ENCODE measurements at regions not wholly inside any gene's neighbourhood (a gene's known extent, or its start where the extent isn't known, plus 50 kb on each side); places are given as distances from the start of the nearest gene placed in this dataset.

DNA sequence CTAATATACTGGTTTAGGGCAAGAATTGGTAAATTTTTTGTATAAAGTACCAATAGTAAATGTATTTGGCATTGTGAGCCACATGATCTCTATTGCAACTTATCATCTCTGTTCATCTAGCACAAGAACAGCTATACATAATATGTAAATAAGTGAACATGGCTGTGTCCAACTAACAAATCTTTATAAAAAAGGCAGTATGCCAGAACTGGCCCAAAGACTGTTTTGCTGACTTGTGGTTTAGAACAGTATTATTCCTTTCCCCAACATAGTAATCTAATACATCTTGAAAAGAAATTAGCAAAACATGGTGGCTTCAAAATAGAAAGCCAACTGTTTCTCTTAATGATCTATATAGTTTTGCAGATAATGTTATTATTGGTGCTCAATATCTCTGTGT, 441.4 kb upstream of the CELF4 start:
- no peak for DNase-seq
- Histone ChIP-seq H3K27me3 (no peaks in the 10 kb centered on the region), H3K4me3 (no peak overlapping the region), H3K4me1 (no peaks in the 10 kb centered on the region), H3K27ac (no peak overlapping the region), H3K36me3 (no peaks in the 10 kb centered on the region), H3K9me3 (no peaks in the 10 kb centered on the region)
- in situ Hi-C loops (cut with MboI; ENCODE audit: low pct_ligation_motif_present in 1 of 4, low pct_unique_long_range_greater_than_20kb in 1 of 4, low sequenced_read_pairs in 3 of 4) (loop anchor here in 1 of 4 donors (10.0 kb wide), 1 partner anchor 58 kb away; no protein-coding TSS in a partner anchor), intact Hi-C loops (cut with DNase I; ENCODE audit: low total_unique reads) (no loop called here)
- TF ChIP-seq POLR2AphosphoS5 (IDR thresholded peaks at IDR 0.05) (no peak), POLR2A (IDR thresholded peaks at IDR 0.05) (no peak), EP300 (IDR thresholded peaks at IDR 0.05; ENCODE audit: low read depth) (no peak), CTCF (IDR thresholded peaks at IDR 0.05) (no peak)

- in situ Hi-C loops (cut with MboI; ENCODE audit: low pct_ligation_motif_present in 1 of 4, low pct_unique_long_range_greater_than_20kb in 1 of 4, low sequenced_read_pairs in 3 of 4) (loop anchor here in 1 of 4 donors (10.0 kb wide), 1 partner anchor 58 kb away; no protein-coding TSS in a partner anchor), intact Hi-C loops (cut with DNase I; ENCODE audit: low total_unique reads) (no loop called here)
- no peak for DNase-seq
- Histone ChIP-seq H3K27me3 (no peaks in the 10 kb centered on the region), H3K9me3 (no peaks in the 10 kb centered on the region), H3K4me3 (no peak overlapping the region), H3K36me3 (no peaks in the 10 kb centered on the region), H3K4me1 (no peaks in the 10 kb centered on the region), H3K27ac (no peak overlapping the region)
- TF ChIP-seq POLR2AphosphoS5 (IDR thresholded peaks at IDR 0.05) (no peak), EP300 (IDR thresholded peaks at IDR 0.05; ENCODE audit: low read depth) (no peak), CTCF (IDR thresholded peaks at IDR 0.05) (no peak), POLR2A (IDR thresholded peaks at IDR 0.05) (no peak)
- WGBS, 2 donors (ENCODE audit: low coverage in 1 of 2): 41 to 44% methylated on average over 2 of the region's 2 CpGs
These were observed 440.9 kb upstream of the CELF4 start for GRCh38 chr18:38006541-38006940.

- H3K4me1 ChIP-seq: no peaks in the 10 kb centered on the region
- no peak for DNase-seq
- no peaks in the 10 kb centered on the region for H3K27me3 ChIP-seq
- intact Hi-C loops (cut with DNase I; ENCODE audit: low total_unique reads): no loop called here
- no peaks in the 10 kb centered on the region for H3K36me3 ChIP-seq
- in situ Hi-C loops (cut with MboI; ENCODE audit: low pct_ligation_motif_present in 1 of 4, low pct_unique_long_range_greater_than_20kb in 1 of 4, low sequenced_read_pairs in 3 of 4): no loop called here
- WGBS, 2 donors (ENCODE audit: low coverage in 1 of 2): 67 to 87% methylated on average over 1 of the region's 1 CpG
- no peak overlapping the region for H3K27ac ChIP-seq
- no peaks in the 10 kb centered on the region for H3K9me3 ChIP-seq
- no peak overlapping the region for H3K4me3 ChIP-seq
- TF ChIP-seq POLR2A (IDR thresholded peaks at IDR 0.05) (no peak), EP300 (IDR thresholded peaks at IDR 0.05; ENCODE audit: low read depth) (no peak), POLR2AphosphoS5 (IDR thresholded peaks at IDR 0.05) (no peak), CTCF (IDR thresholded peaks at IDR 0.05) (no peak)
These were observed 432.1 kb upstream of the CELF4 start for GRCh38 chr18:37997695-37998094.

DNA sequence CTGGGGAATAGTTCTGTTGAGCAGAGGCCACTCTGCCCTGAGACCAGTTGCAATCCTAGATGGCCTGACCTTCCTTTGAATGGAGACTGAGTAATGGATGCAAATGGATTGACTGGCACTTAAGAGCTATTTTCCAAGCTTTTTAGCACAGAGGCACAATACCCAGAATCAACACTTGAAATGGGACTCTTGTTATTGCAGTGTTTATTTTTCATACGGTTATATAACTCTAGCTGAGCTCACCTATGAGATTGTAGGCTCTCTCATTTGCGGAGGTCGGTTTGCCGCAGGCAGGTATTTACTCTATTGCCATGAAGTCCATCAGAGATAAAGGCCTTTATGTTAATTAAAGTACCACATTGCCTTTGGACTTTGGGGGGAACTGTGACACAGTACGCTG, 422.3 kb upstream of the CELF4 start:
- Histone ChIP-seq H3K9me3 (no peaks in the 10 kb centered on the region), H3K27ac (no peak overlapping the region), H3K36me3 (no peaks in the 10 kb centered on the region), H3K4me1 (no peaks in the 10 kb centered on the region), H3K4me3 (no peak overlapping the region), H3K27me3 (no peaks in the 10 kb centered on the region)
- TF ChIP-seq EP300 (IDR thresholded peaks at IDR 0.05; ENCODE audit: low read depth): no peak
- no peak for TF ChIP-seq POLR2AphosphoS5 (IDR thresholded peaks at IDR 0.05)
- no peak for TF ChIP-seq POLR2A (IDR thresholded peaks at IDR 0.05)
- TF ChIP-seq CTCF (IDR thresholded peaks at IDR 0.05): no peak
- in situ Hi-C loops (cut with MboI; ENCODE audit: low pct_ligation_motif_present in 1 of 4, low pct_unique_long_range_greater_than_20kb in 1 of 4, low sequenced_read_pairs in 3 of 4): no loop called here
- 79 to 83% methylated on average over 1 to 5 of the region's 5 CpGs for WGBS, 2 donors (ENCODE audit: low coverage in 1 of 2)
- DNase-seq: no peak
- intact Hi-C loops (cut with DNase I; ENCODE audit: low total_unique reads): no loop called here
